IgD-negative memory B cell (primary cell): ENCODE measurements at regions not wholly inside any gene's neighbourhood (a gene's known extent, or its start where the extent isn't known, plus 50 kb on each side); places are given as distances from the start of the nearest gene placed in this dataset.
A peak's percentile ranks its signal among the peaks of the same experiment; 100 is the strongest.
"Not testable (repeated sequence)": the region's sequence is repeated elsewhere in the genome, so short reads cannot be mapped to it uniquely, and the experiment has no call there.

ENCODE experiments used
- H3K27ac Mint-ChIP-seq, 3 donors: one replicate each; pipeline ENCODE4 v1.8.0; 2020 to 2022; ENCODE audit warnings: mild to moderate bottlenecking in 3 of 3, mixed read lengths in 3 of 3, moderate library complexity in 1 of 3
- H3K27me3 Mint-ChIP-seq: one replicate; pipeline ENCODE4 v1.8.0; 2021; ENCODE audit warnings: mixed read lengths
- H3K36me3 Mint-ChIP-seq: one replicate; pipeline ENCODE4 v1.8.0; 2020; ENCODE audit warnings: mild to moderate bottlenecking, mixed read lengths
- H3K4me1 Mint-ChIP-seq, 3 donors: one replicate each; pipeline ENCODE4 v1.8.0; 2020 to 2022; ENCODE audit warnings: mixed read lengths in 3 of 3, mild to moderate bottlenecking in 1 of 3
- H3K4me3 Mint-ChIP-seq, 4 donors: one replicate each; pipeline ENCODE4 v1.8.0; 2020 to 2022; ENCODE audit warnings: mild to moderate bottlenecking in 4 of 4, mixed read lengths in 4 of 4, moderate library complexity in 3 of 4
- H3K9me3 Mint-ChIP-seq, 3 donors: one replicate each; pipeline ENCODE4 v1.8.0; 2020 to 2021; ENCODE audit warnings: mixed read lengths in 3 of 3, mild to moderate bottlenecking in 1 of 3

GRCh38 chr9:94441796-94442195, 113.1 kb upstream of the PCAT7 start:
- H3K4me1 Mint-ChIP-seq = no peaks in the 10 kb centered on the region
- H3K27ac Mint-ChIP-seq = no peak overlapping the region
- H3K36me3 Mint-ChIP-seq = peaks cover 7% of the 10 kb centered on the region
- no peaks in the 10 kb centered on the region for H3K9me3 Mint-ChIP-seq
- no peak overlapping the region for H3K4me3 Mint-ChIP-seq
- no peaks in the 10 kb centered on the region for H3K27me3 Mint-ChIP-seq

GRCh38 chr9:94443032-94443722, 111.7 kb upstream of the PCAT7 start:
- Mint-ChIP-seq H3K4me3 (no peak overlapping the region), H3K27ac (no peak overlapping the region), H3K4me1 (peaks cover 0 to 3% (median 0%) of the 10 kb centered on the region in 3 donors), H3K9me3 (no peaks in the 10 kb centered on the region), H3K27me3 (no peaks in the 10 kb centered on the region), H3K36me3 (peaks cover 7% of the 10 kb centered on the region)

DNA sequence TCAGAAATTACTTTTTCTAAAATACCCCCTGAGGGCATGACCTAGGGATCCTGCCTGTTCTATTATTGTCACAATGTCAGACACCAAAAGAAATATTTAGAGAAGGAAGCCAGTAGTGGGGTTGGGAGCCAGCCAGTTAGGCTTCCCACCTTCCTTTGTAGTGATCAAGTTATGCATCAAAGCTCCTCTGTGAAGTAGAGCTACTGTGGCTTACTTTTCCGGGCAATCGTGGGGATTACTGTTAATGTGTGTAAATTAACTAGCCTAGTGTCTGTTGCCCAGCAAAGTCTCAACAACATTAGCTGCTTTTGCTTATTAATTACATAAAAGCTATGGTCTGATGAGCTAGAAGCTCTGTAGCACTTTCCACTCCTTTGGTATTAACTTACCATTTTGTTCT, 109.0 kb upstream of the PCAT7 start:
- peaks cover 0 to 3% (median 0%) of the 10 kb centered on the region in 3 donors for H3K4me1 Mint-ChIP-seq
- no peaks in the 10 kb centered on the region for H3K9me3 Mint-ChIP-seq
- H3K4me3 Mint-ChIP-seq = no peak overlapping the region
- H3K36me3 Mint-ChIP-seq = peaks cover 12% of the 10 kb centered on the region
- H3K27me3 Mint-ChIP-seq = no peaks in the 10 kb centered on the region
- H3K27ac Mint-ChIP-seq = peak overlapping the region in 1 of 3 donors; percentile 39

- Mint-ChIP-seq H3K9me3 (no peaks in the 10 kb centered on the region), H3K4me3 (no peak overlapping the region), H3K27ac (no peak overlapping the region), H3K4me1 (peaks cover 0 to 3% (median 0%) of the 10 kb centered on the region in 3 donors), H3K36me3 (peaks cover 9% of the 10 kb centered on the region), H3K27me3 (no peaks in the 10 kb centered on the region)
These were observed 105.4 kb upstream of the PCAT7 start for GRCh38 chr9:94449486-94449885.

- no peak overlapping the region for H3K27ac Mint-ChIP-seq
- peak overlapping the region in 1 of 4 donors; percentile 80 for H3K4me3 Mint-ChIP-seq
- no peaks in the 10 kb centered on the region for H3K27me3 Mint-ChIP-seq
- no peaks in the 10 kb centered on the region for H3K4me1 Mint-ChIP-seq
- peaks cover 16% of the 10 kb centered on the region for H3K36me3 Mint-ChIP-seq
- peaks cover 6 to 29% (median 27%) of the 10 kb centered on the region in 3 donors for H3K9me3 Mint-ChIP-seq
These were observed 90.1 kb upstream of the PCAT7 start for GRCh38 chr9:94464790-94465189.

DNA sequence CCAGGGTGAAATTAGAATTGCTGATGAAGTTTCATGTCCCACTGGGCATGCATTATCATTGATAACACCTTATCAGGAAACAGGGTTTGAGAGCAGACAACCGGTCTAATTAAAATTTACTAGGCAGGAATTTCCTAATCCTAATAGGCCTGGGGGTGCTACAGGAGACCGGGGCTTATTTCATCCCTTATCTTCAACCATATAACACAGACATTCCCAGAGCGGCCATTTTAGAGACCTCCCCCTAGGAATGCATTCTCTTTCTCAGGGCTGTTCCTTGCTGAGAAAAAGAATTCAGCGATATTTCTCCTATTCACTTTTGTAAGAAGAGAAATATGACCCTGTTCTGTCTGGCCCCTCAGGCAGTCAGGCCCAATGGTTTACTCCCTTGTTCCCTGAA, 82.8 kb upstream of the PCAT7 start:
- not testable (repeated sequence) for H3K27ac Mint-ChIP-seq, H3K4me3 Mint-ChIP-seq, H3K4me1 Mint-ChIP-seq, H3K36me3 Mint-ChIP-seq
- peaks cover 5 to 24% (median 21%) of the 10 kb centered on the region in 3 donors for H3K9me3 Mint-ChIP-seq
- peaks cover 16% of the 10 kb centered on the region for H3K27me3 Mint-ChIP-seq

DNA sequence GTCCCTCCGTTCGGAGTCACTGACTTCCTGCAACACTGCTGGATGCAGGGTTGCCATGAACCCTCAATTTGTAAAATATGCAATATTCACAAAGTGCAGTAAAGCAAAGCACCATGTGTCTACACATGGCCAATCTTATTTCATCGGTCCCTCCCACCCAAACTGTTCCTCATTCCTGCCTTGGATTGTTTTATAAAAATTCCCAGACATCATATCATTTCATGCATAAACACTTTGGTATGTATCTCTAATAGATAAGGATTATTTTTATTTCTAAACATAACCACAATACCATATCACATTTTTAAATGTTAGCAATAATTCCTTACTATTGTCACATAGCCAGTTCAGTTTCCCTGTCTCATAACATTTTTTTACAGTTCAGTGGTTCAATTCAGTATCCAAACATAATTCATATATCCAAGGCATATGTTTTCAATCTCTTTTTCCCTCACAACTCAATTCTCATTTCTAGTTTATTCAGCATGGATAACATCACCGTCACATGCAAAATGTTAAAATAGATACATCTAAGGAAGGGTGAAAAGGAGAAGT, 82.0 kb upstream of the PCAT7 start:
- Mint-ChIP-seq H3K36me3 (no peaks in the 10 kb centered on the region), H3K4me1 (peaks cover 0 to 1% (median 0%) of the 10 kb centered on the region in 3 donors)

DNA sequence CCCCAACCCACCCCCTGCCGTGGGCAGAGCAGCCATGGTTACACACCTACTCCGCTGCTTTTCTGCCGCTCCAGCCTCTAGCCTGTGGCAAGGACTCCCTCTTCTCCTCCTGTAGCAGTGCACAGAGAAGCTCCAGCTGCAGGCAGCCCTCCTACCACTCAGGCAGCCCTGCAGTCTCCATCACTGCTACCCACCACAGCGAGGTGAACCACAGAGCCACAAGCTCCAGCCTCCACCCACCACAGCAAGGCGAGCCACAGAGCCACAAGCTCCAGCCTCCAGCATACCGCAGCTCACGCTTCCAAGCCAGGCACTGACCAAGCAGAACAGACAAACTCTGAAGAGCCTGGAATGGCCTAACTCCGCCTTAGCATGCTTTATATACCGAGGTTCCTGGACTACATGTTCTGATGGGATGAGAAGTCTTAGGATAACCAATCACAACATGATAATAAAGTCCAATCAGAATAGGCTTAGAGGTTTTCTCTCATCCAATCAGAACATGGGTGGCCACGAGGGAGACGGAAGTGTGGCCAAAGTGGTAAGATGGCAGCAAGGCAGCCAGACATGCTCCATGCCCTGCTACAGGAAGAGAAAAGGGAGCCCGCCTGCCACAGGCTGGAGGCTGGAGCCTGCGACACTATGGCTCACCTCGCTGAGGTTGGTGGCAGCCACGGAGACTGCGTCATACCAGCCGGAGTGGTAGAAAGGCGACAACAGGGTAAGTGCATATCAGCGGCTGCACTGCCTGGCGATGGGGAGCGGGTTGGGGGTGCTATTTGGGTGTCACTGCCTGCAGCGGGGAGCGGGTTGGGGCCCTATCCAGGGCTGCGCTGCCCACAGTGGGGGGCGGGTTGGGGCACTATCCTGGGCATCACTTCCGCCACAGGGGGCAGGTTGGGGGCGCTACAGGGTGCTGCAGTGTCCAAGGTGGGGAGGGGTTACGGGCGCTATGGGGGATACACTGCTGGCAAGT, 75.8 kb upstream of the PCAT7 start:
- Mint-ChIP-seq H3K27me3 (peaks cover 17% of the 10 kb centered on the region), H3K9me3 (no peaks in the 10 kb centered on the region), H3K4me3 (peak overlapping the region in 1 of 4 donors; percentile 71), H3K27ac (no peak overlapping the region), H3K4me1 (no peaks in the 10 kb centered on the region), H3K36me3 (no peaks in the 10 kb centered on the region)

More for the DNA sequence above, 82.0 kb upstream of the PCAT7 start:
- peaks cover 16% of the 10 kb centered on the region for H3K27me3 Mint-ChIP-seq
- H3K9me3 Mint-ChIP-seq = peaks cover 5 to 21% (median 18%) of the 10 kb centered on the region in 3 donors
- H3K4me3 Mint-ChIP-seq = no peak overlapping the region
- no peak overlapping the region for H3K27ac Mint-ChIP-seq

DNA sequence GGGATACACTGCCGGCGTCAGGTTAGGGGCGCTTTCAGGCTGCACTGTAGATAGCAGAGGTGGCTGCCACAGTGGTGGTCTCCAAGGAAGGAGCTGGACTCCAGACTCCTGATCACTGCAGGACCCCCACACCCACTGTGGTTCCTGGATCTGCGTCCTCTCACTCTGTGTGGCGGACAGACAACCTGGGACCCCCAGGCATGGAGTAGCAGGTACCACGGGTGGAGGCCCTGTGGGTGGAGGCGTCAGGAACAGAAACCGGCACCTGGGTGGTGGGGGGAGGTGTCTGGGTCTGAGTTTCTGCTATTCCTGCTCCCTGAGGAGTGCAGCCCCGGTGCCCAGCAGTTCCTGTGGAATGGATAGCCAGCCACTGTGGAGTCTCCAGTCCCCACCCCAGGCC, 75.1 kb upstream of the PCAT7 start:
- no peak overlapping the region for H3K4me3 Mint-ChIP-seq
- no peaks in the 10 kb centered on the region for H3K36me3 Mint-ChIP-seq
- no peaks in the 10 kb centered on the region for H3K4me1 Mint-ChIP-seq
- H3K27me3 Mint-ChIP-seq = peaks cover 12% of the 10 kb centered on the region
- no peaks in the 10 kb centered on the region for H3K9me3 Mint-ChIP-seq
- no peak overlapping the region for H3K27ac Mint-ChIP-seq

DNA sequence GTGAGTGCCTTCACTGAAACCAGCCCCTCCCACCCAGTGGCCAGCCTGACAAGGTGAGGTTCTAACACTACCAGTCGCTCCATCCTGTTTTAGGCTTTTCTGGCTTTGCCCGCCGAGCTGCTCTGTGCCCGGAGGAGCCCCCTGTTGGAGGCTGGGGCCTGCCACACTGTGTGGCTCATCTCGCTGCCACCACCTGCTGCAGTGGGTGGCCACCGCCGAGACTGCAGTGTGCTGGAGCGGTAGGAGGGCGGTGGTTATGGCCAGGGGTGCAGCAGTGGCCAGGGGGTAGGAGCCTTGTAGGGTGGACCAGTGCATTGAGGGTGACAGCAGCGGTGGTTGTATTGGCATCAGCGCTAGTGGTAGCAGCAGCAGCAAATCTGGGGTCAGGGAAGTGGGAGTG, 74.7 kb upstream of the PCAT7 start:
- H3K9me3 Mint-ChIP-seq = no peaks in the 10 kb centered on the region
- H3K27me3 Mint-ChIP-seq = peaks cover 9% of the 10 kb centered on the region
- no peaks in the 10 kb centered on the region for H3K4me1 Mint-ChIP-seq
- H3K4me3 Mint-ChIP-seq = no peak overlapping the region
- no peaks in the 10 kb centered on the region for H3K36me3 Mint-ChIP-seq
- H3K27ac Mint-ChIP-seq = no peak overlapping the region

DNA sequence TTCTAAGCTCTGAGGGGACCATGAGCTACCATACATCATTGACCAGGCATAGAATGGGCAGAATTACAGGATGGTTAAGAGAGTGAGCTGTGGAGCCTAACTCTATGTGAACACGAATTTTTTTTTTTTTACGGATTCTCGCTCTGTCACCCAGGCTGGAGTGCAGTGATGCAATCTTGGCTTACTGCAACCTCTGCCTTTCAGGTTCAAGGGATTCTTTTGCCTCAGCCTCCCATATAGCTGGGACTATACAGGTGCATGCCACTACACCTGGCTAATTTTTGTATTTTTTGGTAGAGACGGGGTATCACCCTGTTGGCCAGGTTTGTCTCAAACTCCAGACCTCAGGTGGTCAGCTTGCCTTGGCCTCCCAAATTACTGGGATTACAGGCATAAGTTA, 72.8 kb upstream of the PCAT7 start:
- peaks cover 1% of the 10 kb centered on the region for H3K27me3 Mint-ChIP-seq
- no peaks in the 10 kb centered on the region for H3K36me3 Mint-ChIP-seq
- no peaks in the 10 kb centered on the region for H3K4me1 Mint-ChIP-seq
- no peak overlapping the region for H3K27ac Mint-ChIP-seq
- no peak overlapping the region for H3K4me3 Mint-ChIP-seq
- H3K9me3 Mint-ChIP-seq = no peaks in the 10 kb centered on the region

- H3K27ac Mint-ChIP-seq = no peak overlapping the region
- H3K27me3 Mint-ChIP-seq = peaks cover 16% of the 10 kb centered on the region
- no peak overlapping the region for H3K4me3 Mint-ChIP-seq
- H3K9me3 Mint-ChIP-seq = peaks cover 0 to 4% (median under 1%) of the 10 kb centered on the region in 3 donors
- H3K36me3 Mint-ChIP-seq = no peaks in the 10 kb centered on the region
- H3K4me1 Mint-ChIP-seq = no peaks in the 10 kb centered on the region
These were observed 64.4 kb upstream of the PCAT7 start for GRCh38 chr9:94490465-94490864.

DNA sequence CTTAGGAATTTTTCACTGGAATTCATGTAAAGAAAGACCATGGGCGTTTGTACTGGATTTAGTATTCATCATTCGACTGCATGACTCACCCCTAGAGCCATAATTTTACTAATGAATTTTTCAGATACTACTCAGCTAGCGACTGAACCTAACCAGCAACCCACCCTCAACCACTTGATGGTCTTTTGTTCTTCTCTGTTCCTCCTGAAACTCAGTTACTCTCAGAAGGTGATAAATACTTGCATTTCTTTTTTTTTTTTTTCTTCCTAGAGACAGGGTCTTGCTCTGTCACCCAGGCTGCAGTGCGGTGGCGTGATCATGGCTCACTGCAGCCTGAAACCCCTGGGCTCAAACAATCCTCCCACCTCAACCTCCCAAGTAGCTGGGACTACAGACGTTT, 62.8 kb upstream of the PCAT7 start:
- not testable (repeated sequence) for H3K4me3 Mint-ChIP-seq, H3K4me1 Mint-ChIP-seq, H3K9me3 Mint-ChIP-seq, H3K36me3 Mint-ChIP-seq, H3K27ac Mint-ChIP-seq
- H3K27me3 Mint-ChIP-seq = peaks cover 16% of the 10 kb centered on the region

- H3K4me3 Mint-ChIP-seq = no peak overlapping the region
- H3K4me1 Mint-ChIP-seq = no peaks in the 10 kb centered on the region
- H3K9me3 Mint-ChIP-seq = peaks cover 0 to 3% (median 0%) of the 10 kb centered on the region in 3 donors
- no peak overlapping the region for H3K27ac Mint-ChIP-seq
- H3K27me3 Mint-ChIP-seq = peaks cover 9% of the 10 kb centered on the region
- H3K36me3 Mint-ChIP-seq = no peaks in the 10 kb centered on the region
These were observed 56.0 kb upstream of the PCAT7 start for GRCh38 chr9:94498801-94499453.

- no peak overlapping the region for H3K27ac Mint-ChIP-seq
- no peaks in the 10 kb centered on the region for H3K36me3 Mint-ChIP-seq
- no peak overlapping the region for H3K4me3 Mint-ChIP-seq
- peaks cover 0 to 4% (median 1%) of the 10 kb centered on the region in 3 donors for H3K9me3 Mint-ChIP-seq
- H3K27me3 Mint-ChIP-seq = peaks cover 16% of the 10 kb centered on the region
- peaks cover 0 to 1% (median 0%) of the 10 kb centered on the region in 3 donors for H3K4me1 Mint-ChIP-seq
These were observed 50.5 kb upstream of the PCAT7 start for GRCh38 chr9:94504358-94504757.
